Activated naive CD4-positive, alpha-beta T cell treated with anti-CD3 and anti-CD28 coated beads, Interleukin-2, amount 50 U/mL, for 16 hours (primary cell): ENCODE measurements at regions not wholly inside any gene's neighbourhood (a gene's known extent, or its start where the extent isn't known, plus 50 kb on each side); places are given as distances from the start of the nearest gene placed in this dataset.
"Not testable (repeated sequence)": the region's sequence is repeated elsewhere in the genome, so short reads cannot be mapped to it uniquely, and the experiment has no call there.

Experiments used
- DNase-seq: peaks from one replicate; pipeline ENCODE4 v3.0.0-alpha.2; 2020

GRCh38 chr3:115204475-115204874 lies 57.4 kb upstream of the ZBTB20 start:
- no peak for DNase-seq

GRCh38 chr3:115208066-115208750 lies 61.1 kb upstream of the ZBTB20 start:
- no peak for DNase-seq

DNA sequence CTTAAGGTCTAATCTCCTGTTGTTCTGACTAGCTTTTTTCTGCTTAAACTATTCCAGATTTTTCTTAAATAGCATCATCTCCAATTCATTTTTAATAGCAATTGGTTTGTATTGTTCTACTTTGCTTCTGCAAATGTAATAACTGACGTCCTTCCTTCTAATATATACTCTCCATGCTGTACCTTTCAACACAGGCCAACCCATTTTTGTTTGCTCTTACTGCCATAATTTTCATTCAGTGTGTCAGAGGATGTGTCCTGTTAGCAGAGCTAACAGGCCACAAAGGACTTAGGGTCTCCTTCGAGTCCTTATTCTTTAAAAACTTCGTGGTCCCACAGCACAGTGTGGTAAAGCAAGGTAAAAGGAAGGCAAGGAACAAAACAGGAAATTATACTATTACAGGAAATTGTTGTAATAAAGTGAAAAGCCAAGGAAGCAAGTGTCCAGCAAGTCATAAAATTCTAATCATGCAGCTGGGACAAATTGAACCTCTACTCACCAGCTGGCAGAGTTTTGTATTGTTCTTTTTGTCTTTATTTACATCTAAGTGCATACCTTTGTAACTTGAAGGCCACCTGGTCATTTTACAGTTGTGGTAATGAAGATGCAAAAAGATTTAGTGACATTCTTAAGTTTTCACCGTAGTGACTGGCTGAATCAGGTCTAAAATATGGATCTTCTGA lies 64.9 kb upstream of the ZBTB20 start:
- no peak for DNase-seq

DNA sequence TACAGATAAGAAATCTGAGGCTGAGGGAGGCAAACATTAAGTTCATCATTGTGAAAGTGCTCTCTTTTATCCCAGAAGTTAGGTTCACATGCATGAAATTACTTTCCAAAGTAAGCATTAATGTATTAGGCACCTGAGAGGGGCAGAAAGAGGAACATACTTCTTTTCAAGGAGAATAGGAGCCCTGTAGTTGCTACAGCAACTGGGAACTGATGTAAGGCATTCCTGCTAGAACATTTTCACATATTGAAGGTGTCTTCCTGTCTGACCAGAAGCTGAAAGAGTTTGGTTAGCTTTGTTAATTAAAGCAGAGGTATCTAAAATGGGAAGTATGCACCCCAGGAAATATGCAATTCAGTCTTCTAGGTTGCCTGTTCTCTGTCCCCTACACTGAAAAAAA lies 65.5 kb upstream of the ZBTB20 start:
- DNase-seq, result no peak

- DNase-seq, result not testable (repeated sequence)
Measured at GRCh38 chr3:115213052-115213451, 66.0 kb upstream of the ZBTB20 start.

GRCh38 chr3:115217292-115217677 lies 70.2 kb upstream of the ZBTB20 start:
- DNase-seq, result no peak

DNA sequence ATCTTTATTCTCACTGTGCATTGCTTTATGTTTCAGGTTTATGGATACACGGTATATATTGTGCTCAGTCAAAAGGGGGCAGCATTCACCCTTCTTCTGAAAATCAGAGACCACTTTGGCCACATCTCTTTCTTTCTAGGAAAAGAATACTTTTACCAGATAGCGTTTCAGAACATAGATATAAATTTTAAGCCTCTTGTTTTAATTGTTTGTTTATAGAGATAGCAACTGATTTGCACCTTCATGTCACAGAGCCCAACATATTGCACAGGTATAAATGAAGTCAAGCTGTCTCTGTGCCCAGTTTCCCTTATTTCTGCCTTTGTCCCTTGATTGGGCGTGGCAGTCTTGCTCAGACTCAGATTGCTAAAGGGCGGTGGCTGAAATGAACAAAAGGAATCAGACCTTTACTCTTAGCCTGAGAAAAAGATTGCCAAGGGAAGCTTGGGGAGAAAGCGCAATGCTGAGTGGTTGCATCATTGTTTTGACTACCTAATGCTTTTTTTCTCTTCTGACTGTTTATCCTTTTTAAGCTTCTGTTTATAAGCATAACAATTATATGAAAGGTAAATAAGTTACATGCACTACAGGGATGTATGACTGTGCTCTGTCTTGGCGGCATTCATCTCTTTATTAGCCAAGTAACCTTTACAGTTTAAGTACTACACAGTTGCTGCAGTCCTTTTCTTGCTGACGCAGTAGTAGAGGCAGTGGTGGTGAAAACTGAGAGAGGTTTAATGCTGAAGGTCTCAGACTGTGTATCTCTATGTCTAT lies 70.8 kb upstream of the ZBTB20 start:
- no peak for DNase-seq

- DNase-seq, result no peak
Measured at GRCh38 chr3:115218859-115219258, 71.8 kb upstream of the ZBTB20 start.

GRCh38 chr3:115224687-115225086 lies 77.6 kb upstream of the ZBTB20 start:
- DNase-seq, result no peak

DNA sequence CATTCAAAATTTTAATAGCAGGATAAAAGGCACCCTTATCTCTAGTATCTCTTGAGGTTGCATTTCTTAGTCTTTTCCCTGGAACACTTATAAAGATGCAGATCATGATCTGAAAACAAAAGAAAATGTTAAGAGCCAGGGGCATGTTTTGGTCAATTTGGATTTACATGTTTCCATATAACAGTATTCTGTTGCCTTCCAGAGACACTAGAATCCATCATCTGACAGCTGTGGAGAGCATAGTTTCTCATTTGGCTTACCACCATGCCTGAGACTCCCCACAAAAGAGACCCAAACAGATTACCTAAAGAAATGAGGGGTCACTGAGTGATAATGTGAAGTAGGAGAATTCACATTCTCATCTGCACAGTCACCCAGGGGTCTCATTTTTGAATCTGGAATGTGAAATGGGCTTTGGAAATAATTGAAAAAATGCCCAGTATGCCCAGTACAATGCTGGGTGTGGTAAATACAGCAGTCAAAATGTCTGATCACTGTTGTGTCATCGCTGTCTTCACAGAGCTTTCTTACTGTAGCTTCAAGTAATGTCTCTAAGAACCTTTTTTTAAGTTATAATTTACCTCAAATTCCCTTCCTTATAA lies 79.9 kb upstream of the ZBTB20 start:
- no peak for DNase-seq

DNA sequence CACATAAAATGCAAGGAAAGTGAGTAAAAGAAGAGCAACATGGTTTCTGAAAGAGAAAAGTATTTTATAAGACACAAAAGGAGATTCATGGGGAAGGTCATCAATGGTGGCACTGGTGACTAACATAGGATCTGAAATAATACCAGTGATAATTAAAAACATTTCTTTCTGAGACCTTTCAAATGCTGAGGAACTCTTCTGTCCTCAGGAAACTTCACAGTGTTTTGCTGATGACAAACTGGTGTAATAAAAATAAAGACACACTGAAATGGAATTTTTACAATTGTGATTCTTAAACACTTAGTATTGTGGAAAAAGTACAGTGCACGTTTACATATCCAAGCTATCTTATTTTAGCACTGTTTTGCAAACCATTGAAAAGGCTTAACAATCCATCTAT lies 80.4 kb upstream of the ZBTB20 start:
- no peak for DNase-seq

DNA sequence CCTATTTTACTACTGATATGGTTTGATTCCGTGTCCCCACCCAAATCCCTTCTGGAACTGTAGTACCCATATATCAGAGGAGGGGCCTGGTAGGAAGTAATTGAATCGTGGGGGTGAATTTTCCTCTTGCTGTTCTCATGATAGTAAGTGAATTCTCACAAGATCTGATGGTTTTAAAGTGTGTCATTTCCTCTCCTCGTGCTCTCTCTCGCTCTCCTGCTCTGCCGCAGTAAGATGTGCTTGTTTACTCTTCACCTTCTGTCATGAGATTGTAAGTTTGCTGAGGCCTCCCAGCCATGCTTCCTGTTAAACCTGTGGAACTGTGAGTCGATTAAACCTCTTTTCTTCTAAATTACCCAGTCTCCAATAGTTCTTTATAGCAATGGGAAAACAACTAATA lies 81.2 kb upstream of the ZBTB20 start:
- DNase-seq, result no peak

DNA sequence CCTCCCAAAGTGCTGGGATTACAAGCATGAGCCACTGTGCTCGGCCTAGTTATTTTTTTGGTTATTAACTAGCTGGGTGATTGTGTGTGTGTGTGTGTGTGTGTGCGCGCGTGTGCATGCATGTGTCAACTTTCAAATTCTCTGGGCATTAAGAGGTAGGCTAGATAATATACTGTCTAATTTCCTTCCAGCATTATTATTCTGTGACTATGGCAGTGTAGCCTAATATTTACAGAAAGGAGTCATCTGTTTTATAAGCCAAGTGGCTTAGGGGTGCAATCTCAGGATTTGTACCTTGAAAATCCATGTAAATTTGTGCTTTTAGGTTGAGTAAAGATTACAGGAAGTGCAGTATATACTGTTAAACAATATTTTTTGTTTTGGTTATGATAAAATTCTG lies 85.1 kb upstream of the ZBTB20 start:
- no peak for DNase-seq

DNA sequence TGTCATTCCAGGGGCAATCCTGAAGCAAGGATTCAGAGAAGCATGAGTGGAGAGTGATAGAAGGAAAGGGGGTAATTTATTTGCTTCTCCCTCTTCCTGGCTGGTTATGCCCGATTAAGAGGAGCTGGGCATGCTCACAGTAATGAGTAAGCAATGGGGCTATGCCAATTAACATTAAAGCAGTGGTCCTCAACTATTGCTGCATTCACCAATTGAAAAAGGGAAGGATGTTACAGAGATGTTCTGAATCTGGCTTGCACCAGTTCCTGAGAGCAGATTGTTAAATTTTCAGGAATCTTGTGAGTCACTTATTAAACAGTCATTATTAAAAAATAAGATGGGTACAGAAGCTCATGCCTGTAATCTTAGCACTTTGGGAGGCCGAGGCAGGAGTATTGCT lies 85.9 kb upstream of the ZBTB20 start:
- no peak for DNase-seq

- DNase-seq, result no peak
Measured at GRCh38 chr3:115236496-115236895, 89.4 kb upstream of the ZBTB20 start.

- no peak for DNase-seq
Measured at GRCh38 chr3:115239717-115240116, 92.6 kb upstream of the ZBTB20 start.

DNA sequence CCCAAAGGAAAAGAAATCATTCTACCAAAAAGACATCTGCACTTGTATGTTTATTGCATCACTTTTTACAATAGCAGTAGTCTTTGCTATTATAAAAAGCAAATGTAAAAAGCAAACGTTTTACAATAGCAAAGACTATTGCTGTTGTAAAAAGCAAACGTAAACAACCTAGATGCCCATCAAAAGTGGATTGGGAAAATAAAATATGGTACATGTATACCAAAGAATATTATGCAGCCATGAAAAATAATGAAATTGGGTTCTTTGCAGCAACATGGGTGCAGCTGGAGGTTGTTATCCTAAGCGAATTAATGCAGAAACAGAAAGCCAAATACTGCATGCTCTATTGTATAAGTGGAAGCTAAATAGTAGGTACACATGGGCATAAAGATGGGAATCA lies 97.3 kb upstream of the ZBTB20 start:
- DNase-seq, result no peak

DNA sequence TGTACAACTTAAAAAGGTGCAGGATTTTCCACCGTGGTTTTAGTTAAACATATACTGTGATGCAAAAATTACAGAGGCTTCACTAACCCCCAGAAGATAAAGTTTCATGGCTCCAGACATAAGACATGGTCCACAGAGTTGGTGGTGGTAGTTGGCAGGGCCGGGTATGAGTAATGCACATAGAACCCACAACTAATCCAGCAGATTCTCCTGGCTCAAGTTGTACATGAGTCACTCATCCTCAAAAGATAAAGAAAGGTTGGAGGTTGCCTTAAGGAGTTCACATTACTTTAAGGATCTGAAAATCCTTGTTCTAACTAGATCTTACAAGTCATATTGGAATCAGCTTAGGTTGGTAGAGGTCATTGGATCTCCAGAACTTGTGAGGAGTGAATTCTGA lies 98.3 kb upstream of the ZBTB20 start:
- no peak for DNase-seq

GRCh38 chr3:115245899-115246298 lies 98.8 kb upstream of the ZBTB20 start:
- DNase-seq, result no peak

DNA sequence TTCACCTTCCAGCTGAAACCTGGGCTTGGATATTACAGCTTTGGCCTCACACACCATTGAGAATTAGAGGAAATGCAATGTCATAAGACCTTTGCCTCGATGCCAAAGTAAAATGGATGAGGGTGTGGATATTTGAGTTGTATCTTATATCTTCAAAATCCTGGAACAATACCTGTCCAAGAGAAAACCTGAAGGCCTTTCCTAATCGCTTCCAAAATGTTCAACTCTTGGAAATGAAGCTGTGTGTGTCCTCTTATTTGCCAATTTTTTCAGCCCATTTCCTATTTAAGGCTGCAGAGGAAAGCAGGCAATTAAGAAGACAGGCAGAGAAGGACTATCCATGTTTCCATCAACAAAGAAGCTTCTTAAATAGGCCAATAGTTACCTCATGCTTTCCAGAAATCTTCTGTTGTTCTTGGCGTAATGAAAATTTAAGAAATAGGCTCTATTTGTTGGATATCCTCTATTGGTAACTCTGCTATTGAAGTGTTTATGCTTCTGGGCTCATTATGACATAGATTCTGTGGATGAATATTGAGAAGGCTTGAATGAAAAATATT lies 99.5 kb upstream of the ZBTB20 start:
- no peak for DNase-seq

- DNase-seq, result no peak
Measured at GRCh38 chr3:115248274-115248673, 101.2 kb upstream of the ZBTB20 start.

DNA sequence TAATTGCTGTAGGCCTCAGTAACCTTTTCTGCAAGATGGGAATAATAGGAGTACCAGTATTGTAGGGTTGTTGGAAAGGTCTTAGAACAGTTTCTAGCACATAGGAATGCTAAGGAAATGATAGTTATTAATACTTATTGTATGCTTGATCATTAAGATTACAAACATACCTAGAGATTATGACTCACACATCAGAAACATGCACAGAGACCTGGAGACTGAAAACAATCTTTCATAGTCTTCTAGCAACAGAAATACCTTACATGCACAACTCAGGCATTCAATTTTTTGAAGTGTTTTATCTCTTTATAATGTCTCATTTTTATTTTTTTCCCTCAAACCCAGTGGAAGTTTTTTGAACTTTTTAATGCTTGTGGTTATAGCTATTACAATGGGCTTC lies 104.4 kb upstream of the ZBTB20 start:
- DNase-seq, result no peak

DNA sequence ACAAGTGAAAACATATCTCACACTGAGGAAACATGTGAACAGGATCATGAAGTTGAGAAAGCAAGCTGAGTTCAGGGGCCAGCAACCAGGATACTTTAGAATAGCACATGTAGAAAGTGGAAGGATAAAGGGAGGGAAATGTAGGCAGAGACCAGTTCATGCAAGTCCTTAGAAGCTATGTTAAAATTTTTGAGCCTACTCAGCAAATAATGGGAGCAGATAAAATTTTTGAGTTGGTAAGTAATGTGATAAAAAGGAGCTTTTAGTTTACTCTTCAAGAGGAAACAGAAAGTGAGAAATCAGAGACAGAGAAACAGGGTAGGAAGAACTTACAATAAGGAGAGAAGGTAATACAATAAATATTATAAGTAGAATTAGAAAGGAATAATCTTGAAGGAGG lies 105.6 kb upstream of the ZBTB20 start:
- no peak for DNase-seq
